WI38 (cell line): ENCODE measurements at regions not wholly inside any gene's neighbourhood (a gene's known extent, or its start where the extent isn't known, plus 50 kb on each side); places are given as distances from the start of the nearest gene placed in this dataset.

ENCODE experiments used
- H3K4me3 ChIP-seq: 2 replicates; pipeline ENCODE4 v1.5.1; 2011; ENCODE audit warnings: low read depth, mild to moderate bottlenecking, control low read depth, low read length
- TF ChIP-seq, protein P1 (sequence below): IDR thresholded peaks from 2 replicates; pipeline ENCODE4 v1.5.1; 2012; ENCODE audit warnings: low read depth, mild to moderate bottlenecking, control low read depth, low read length

GRCh38 chr15:93899817-93900216, 331.5 kb upstream of the MCTP2 start:
- no peak overlapping the region for H3K4me3 ChIP-seq
- TF ChIP-seq, protein P1, sequence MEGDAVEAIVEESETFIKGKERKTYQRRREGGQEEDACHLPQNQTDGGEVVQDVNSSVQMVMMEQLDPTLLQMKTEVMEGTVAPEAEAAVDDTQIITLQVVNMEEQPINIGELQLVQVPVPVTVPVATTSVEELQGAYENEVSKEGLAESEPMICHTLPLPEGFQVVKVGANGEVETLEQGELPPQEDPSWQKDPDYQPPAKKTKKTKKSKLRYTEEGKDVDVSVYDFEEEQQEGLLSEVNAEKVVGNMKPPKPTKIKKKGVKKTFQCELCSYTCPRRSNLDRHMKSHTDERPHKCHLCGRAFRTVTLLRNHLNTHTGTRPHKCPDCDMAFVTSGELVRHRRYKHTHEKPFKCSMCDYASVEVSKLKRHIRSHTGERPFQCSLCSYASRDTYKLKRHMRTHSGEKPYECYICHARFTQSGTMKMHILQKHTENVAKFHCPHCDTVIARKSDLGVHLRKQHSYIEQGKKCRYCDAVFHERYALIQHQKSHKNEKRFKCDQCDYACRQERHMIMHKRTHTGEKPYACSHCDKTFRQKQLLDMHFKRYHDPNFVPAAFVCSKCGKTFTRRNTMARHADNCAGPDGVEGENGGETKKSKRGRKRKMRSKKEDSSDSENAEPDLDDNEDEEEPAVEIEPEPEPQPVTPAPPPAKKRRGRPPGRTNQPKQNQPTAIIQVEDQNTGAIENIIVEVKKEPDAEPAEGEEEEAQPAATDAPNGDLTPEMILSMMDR, result no peak

GRCh38 chr15:93897377-93897776, 334.0 kb upstream of the MCTP2 start:
- TF ChIP-seq, protein P1, result no peak
- H3K4me3 ChIP-seq, result no peak overlapping the region

GRCh38 chr15:93895976-93896770, 335.2 kb upstream of the MCTP2 start:
- no peak overlapping the region for H3K4me3 ChIP-seq
- TF ChIP-seq, protein P1, result no peak

DNA sequence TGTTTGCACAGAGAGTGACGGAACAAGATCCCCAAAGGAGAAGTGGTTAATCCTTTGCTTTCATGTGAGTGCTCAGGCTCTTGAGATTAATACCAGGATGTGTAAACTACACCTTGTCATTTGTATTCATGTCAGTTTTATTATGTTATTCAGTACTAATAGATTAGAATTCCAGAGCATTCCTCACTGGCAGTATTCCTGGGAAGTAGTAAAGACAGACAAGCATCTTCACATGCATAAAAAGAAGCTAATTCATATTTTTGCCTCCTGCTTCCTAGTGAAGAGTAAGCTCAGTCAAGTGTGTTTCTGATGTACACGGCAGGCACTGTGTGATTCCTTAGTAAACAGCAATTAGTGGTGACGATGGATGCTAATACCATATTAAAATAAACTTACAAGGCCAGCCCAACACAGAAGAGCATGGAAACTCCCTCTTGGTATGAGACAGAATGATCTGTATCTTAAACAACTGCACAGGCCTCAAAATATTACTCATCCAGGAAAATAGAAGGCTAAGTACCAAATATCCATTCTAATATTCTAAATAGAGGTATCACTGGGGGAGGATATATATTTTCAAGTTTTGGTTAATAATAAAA, 336.8 kb upstream of the MCTP2 start:
- no peak overlapping the region for H3K4me3 ChIP-seq
- TF ChIP-seq, protein P1, result no peak

DNA sequence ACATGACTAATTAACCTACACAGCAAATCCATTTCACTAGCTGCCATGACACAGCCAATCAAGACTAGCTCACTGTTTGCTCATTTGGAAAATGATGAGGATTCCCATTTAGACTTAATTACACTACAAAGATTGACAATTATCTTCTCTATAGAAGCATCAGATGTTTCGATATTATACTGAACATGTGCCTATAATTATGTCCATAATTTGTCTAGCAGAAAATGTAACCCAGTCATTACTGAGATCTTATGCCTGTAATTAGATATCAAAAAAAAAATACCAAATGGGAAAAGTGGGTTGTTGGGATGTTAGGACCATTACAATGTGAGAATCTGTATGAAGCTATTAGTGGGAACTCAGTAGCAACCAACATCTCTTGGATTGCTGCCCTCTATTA, 344.2 kb upstream of the MCTP2 start:
- H3K4me3 ChIP-seq, result no peak overlapping the region
- TF ChIP-seq, protein P1, result no peak

GRCh38 chr15:93882779-93883178, 348.6 kb upstream of the MCTP2 start:
- TF ChIP-seq, protein P1, result no peak
- no peak overlapping the region for H3K4me3 ChIP-seq

GRCh38 chr15:93882141-93882540, 349.2 kb upstream of the MCTP2 start:
- TF ChIP-seq, protein P1, result no peak

More at GRCh38 chr15:93882141-93882540, 349.2 kb upstream of the MCTP2 start:
- no peak overlapping the region for H3K4me3 ChIP-seq
